GM12864 (cell line): ENCODE measurements at regions not wholly inside any gene's neighbourhood (a gene's known extent, or its start where the extent isn't known, plus 50 kb on each side); places are given as distances from the start of the nearest gene placed in this dataset.

Source experiments
- DNase-seq: peaks from one replicate; pipeline ENCODE4 v3.0.0-alpha.2; 2011; ENCODE audit warnings: low read depth
- H3K4me3 ChIP-seq: 2 replicates; pipeline ENCODE4 v1.5.1; 2011; ENCODE audit warnings: mild to moderate bottlenecking, low read depth, low read length, control low read depth
- CTCF ChIP-seq: IDR thresholded peaks from 2 replicates; pipeline ENCODE4 v1.5.1; 2011; ENCODE audit warnings: low read depth, mild to moderate bottlenecking, moderate library complexity, low read length, control low read depth, inconsistent platforms; ENCODE audit errors: missing control alignments

GRCh38 chr5:10091701-10092100, 158.0 kb downstream of the ATPSCKMT start:
- no peak for TF ChIP-seq CTCF
- no peak overlapping the region for H3K4me3 ChIP-seq
- DNase-seq, result no peak

- no peak for DNase-seq
- H3K4me3 ChIP-seq, result no peak overlapping the region
- TF ChIP-seq CTCF, result no peak
These were observed 159.6 kb downstream of the ATPSCKMT start for GRCh38 chr5:10090074-10090473.

- TF ChIP-seq CTCF, result no peak
These were observed 164.5 kb downstream of the ATPSCKMT start for GRCh38 chr5:10085185-10085584.

GRCh38 chr5:10081584-10081983, 168.1 kb downstream of the ATPSCKMT start:
- DNase-seq, result no peak
- H3K4me3 ChIP-seq, result no peak overlapping the region
- no peak for TF ChIP-seq CTCF

More at GRCh38 chr5:10085185-10085584, 164.5 kb downstream of the ATPSCKMT start:
- DNase-seq, result no peak
- no peak overlapping the region for H3K4me3 ChIP-seq

- no peak for DNase-seq
- TF ChIP-seq CTCF, result no peak
- no peak overlapping the region for H3K4me3 ChIP-seq
These were observed 171.7 kb downstream of the ATPSCKMT start for GRCh38 chr5:10077791-10078545.

GRCh38 chr5:10073441-10074104, 176.1 kb downstream of the ATPSCKMT start:
- DNase-seq, result no peak
- TF ChIP-seq CTCF, result no peak

More at GRCh38 chr5:10073441-10074104, 176.1 kb downstream of the ATPSCKMT start:
- no peak overlapping the region for H3K4me3 ChIP-seq
